CD4-positive, alpha-beta T cell treated with Interleukin-10 for 1 hour (primary cell): ENCODE measurements at regions not wholly inside any gene's neighbourhood (a gene's known extent, or its start where the extent isn't known, plus 50 kb on each side); places are given as distances from the start of the nearest gene placed in this dataset.
"Not testable (repeated sequence)": the region's sequence is repeated elsewhere in the genome, so short reads cannot be mapped to it uniquely, and the experiment has no call there.

Experiments used
- DNase-seq: peaks from one replicate; pipeline ENCODE4 v3.0.0-alpha.2; 2020

GRCh38 chr5:145652700-145653099, 182.4 kb downstream of the PRELID2 start:
- not testable (repeated sequence) for DNase-seq

- DNase-seq, result not testable (repeated sequence)
These were observed 188.0 kb downstream of the PRELID2 start for GRCh38 chr5:145647137-145647536.

- not testable (repeated sequence) for DNase-seq
These were observed 191.9 kb downstream of the PRELID2 start for GRCh38 chr5:145643214-145643613.

GRCh38 chr5:145637396-145637795, 197.7 kb downstream of the PRELID2 start:
- no peak for DNase-seq

- no peak for DNase-seq
These were observed 198.8 kb downstream of the PRELID2 start for GRCh38 chr5:145636371-145636770.

- DNase-seq, result no peak
These were observed 201.7 kb downstream of the PRELID2 start for GRCh38 chr5:145633474-145633873.

- DNase-seq, result no peak
These were observed 202.4 kb downstream of the PRELID2 start for GRCh38 chr5:145632701-145633100.

GRCh38 chr5:145629047-145629446, 206.1 kb downstream of the PRELID2 start:
- DNase-seq, result no peak

- no peak for DNase-seq
These were observed 206.6 kb downstream of the PRELID2 start for GRCh38 chr5:145628525-145628924.

- no peak for DNase-seq
These were observed 215.3 kb downstream of the PRELID2 start for GRCh38 chr5:145619806-145620310.

- DNase-seq, result not testable (repeated sequence)
These were observed 218.4 kb downstream of the PRELID2 start for GRCh38 chr5:145616739-145617138.

- DNase-seq, result no peak
These were observed 236.2 kb downstream of the PRELID2 start for GRCh38 chr5:145598983-145599382.

GRCh38 chr5:145598184-145598583, 237.0 kb downstream of the PRELID2 start:
- no peak for DNase-seq

- DNase-seq, result no peak
These were observed 243.6 kb downstream of the PRELID2 start for GRCh38 chr5:145591578-145591977.

GRCh38 chr5:145589063-145589462, 246.1 kb downstream of the PRELID2 start:
- no peak for DNase-seq

GRCh38 chr5:145588558-145588957, 246.6 kb downstream of the PRELID2 start:
- no peak for DNase-seq

GRCh38 chr5:145588113-145588512, 247.0 kb downstream of the PRELID2 start:
- DNase-seq, result no peak

GRCh38 chr5:145587710-145588109, 247.4 kb downstream of the PRELID2 start:
- DNase-seq, result no peak

GRCh38 chr5:145587308-145587672, 247.9 kb downstream of the PRELID2 start:
- no peak for DNase-seq

GRCh38 chr5:145586661-145587307, 248.4 kb downstream of the PRELID2 start:
- DNase-seq, result no peak

GRCh38 chr5:145585443-145586148, 249.5 kb downstream of the PRELID2 start:
- no peak for DNase-seq

- no peak for DNase-seq
These were observed 255.8 kb downstream of the PRELID2 start for GRCh38 chr5:145579301-145579700.

GRCh38 chr5:145574889-145575573, 260.1 kb downstream of the PRELID2 start:
- no peak for DNase-seq

GRCh38 chr5:145568581-145568980, 266.6 kb downstream of the PRELID2 start:
- DNase-seq, result no peak
